HepG2 (cell line): ENCODE measurements at regions not wholly inside any gene's neighbourhood (a gene's known extent, or its start where the extent isn't known, plus 50 kb on each side); places are given as distances from the start of the nearest gene placed in this dataset.

Source experiments
- ATAC-seq: fragments of 200-7000 bp; cut with Tn5 transposase; 3 replicates; pipeline ENCODE4 v1.9.1; 2020; ENCODE audit warnings: mild to moderate bottlenecking, moderate library complexity
- BruUV-seq: library from RNA; stranded (reverse); fragments of 400-500 nt; replicated peaks from 2 replicates; lab custom pipeline; 2021; lab: Mats Ljungman, UMichigan
- CTCF ChIA-PET: fragments of 300-600 bp; formaldehyde crosslinking; extraction: SDS; loops from one replicate; lab custom pipeline; 2021; ENCODE audit warnings: low total read pairs, inconsistent platforms, low intra/inter-chr PET ratio; lab: Yijun Ruan, JAX
- POLR2A ChIA-PET: fragments of 350-600 bp; sonication (Branson Sonifier 250); formaldehyde crosslinking; loops from one replicate; lab custom pipeline; 2020; ENCODE audit warnings: antibody characterized with exemption, inconsistent platforms; lab: Yijun Ruan, JAX
- DNase-seq: peaks from one replicate; pipeline ENCODE4 v3.0.0-alpha.2; 2015; ENCODE audit warnings: low spot score
- FAIRE-seq: peaks from 3 replicates; lab custom pipeline; 2011; peaks lifted over from hg19 to GRCh38; lab: Jason Lieb, UNC
- H2AFZ ChIP-seq: one replicate; pipeline ENCODE4 v1.6.1; 2011; ENCODE audit warnings: low read length, inconsistent platforms
- H3K27ac ChIP-seq: fragments of 300-600 bp; 3 replicates; pipeline ENCODE4 v1.8.0; 2011; ENCODE audit warnings: mixed run types, mild to moderate bottlenecking, mixed read lengths, low read length, inconsistent platforms; ENCODE audit not compliant: insufficient read depth; ENCODE audit errors: extremely low read length
- H3K27me3 ChIP-seq, 2 experiments: fragments of 200-600 bp in 1 of 2; 2 replicates in 1 of 2; 3 replicates in 1 of 2; pipeline versions ENCODE4 v1.6.0 to v1.8.0; 2011; ENCODE audit warnings: low read length in 2 of 2, mild to moderate bottlenecking in 2 of 2, moderate library complexity in 2 of 2, inconsistent platforms in 1 of 2; ENCODE audit not compliant: insufficient read depth in 2 of 2, control insufficient read depth in 1 of 2
- H3K36me3 ChIP-seq, 2 experiments: fragments of 200-600 bp in 1 of 2; replicated peaks in 1 of 2; 2 replicates in 1 of 2; 3 replicates in 1 of 2; pipeline versions ENCODE4 v1.5.1 to v1.8.0; 2011; ENCODE audit warnings: low read length in 2 of 2, inconsistent platforms in 1 of 2; ENCODE audit not compliant: insufficient read depth in 2 of 2, control insufficient read depth in 1 of 2
- H3K4me1 ChIP-seq: 2 replicates; pipeline ENCODE4 v1.5.1; 2012; ENCODE audit warnings: low read length, inconsistent platforms; ENCODE audit not compliant: insufficient read depth
- H3K4me2 ChIP-seq: 2 replicates; pipeline ENCODE4 v1.6.0; 2011; ENCODE audit warnings: low read depth, low read length, inconsistent platforms
- H3K4me3 ChIP-seq, 3 experiments: fragments of 200-600 bp in 1 of 3; sonication (generic), shearing (Covaris generic) in 1 of 3; replicated peaks in 1 of 3; 2 replicates each; pipeline ENCODE4 v1.5.1; 2011 to 2016; ENCODE audit warnings: low read length in 3 of 3, inconsistent platforms in 2 of 3, low read depth in 2 of 3, mild to moderate bottlenecking in 2 of 3, control low read depth in 1 of 3, mixed read lengths in 1 of 3; ENCODE audit not compliant: insufficient read depth in 1 of 3
- H3K79me2 ChIP-seq: one replicate; pipeline ENCODE4 v1.6.1; 2011; ENCODE audit warnings: low read length, inconsistent platforms; ENCODE audit not compliant: insufficient read depth
- H3K9ac ChIP-seq: 2 replicates; pipeline ENCODE4 v1.6.0; 2011; ENCODE audit warnings: mild to moderate bottlenecking, low read depth, low read length, inconsistent platforms; ENCODE audit not compliant: insufficient read depth
- H3K9me3 ChIP-seq: 2 replicates; pipeline ENCODE4 v1.5.1; 2012; ENCODE audit warnings: mild to moderate bottlenecking, low read length
- H4K20me1 ChIP-seq: 2 replicates; pipeline ENCODE4 v1.6.0; 2011; ENCODE audit warnings: inconsistent platforms, mild to moderate bottlenecking, low read length, moderate library complexity; ENCODE audit not compliant: insufficient read depth
- BORCS8-MEF2B ChIP-seq: sonication (generic); formaldehyde crosslinking; IDR thresholded peaks from 2 replicates; pipeline ENCODE4 v1.8.0; 2022; ENCODE audit warnings: mild to moderate bottlenecking, missing genetic modification reagents
- CHD2 ChIP-seq: IDR thresholded peaks from 2 replicates; pipeline ENCODE4 v1.6.1; 2011; ENCODE audit warnings: low read depth, low read length, improper control_type of control experiment
- ELF4 ChIP-seq: sonication (generic); formaldehyde crosslinking; IDR thresholded peaks from 2 replicates; pipeline ENCODE4 v1.5.0; 2020; ENCODE audit warnings: missing genetic modification reagents, mild to moderate bottlenecking, moderate library complexity, borderline replicate concordance
- HMG20B ChIP-seq: conservative IDR thresholded peaks from 2 replicates; pipeline ENCODE4 v1.6.1; 2016; ENCODE audit warnings: missing genetic modification reagents, missing compliant biosample characterization
- MAFG ChIP-seq: sonication (generic); formaldehyde crosslinking; IDR thresholded peaks from 2 replicates; pipeline ENCODE4 v1.5.1; 2020; ENCODE audit warnings: mild to moderate bottlenecking, missing genetic modification reagents
- NCOR1 ChIP-seq: fragments of 200-600 bp; sonication (generic); IDR thresholded peaks from 2 replicates; pipeline ENCODE4 v1.7.0; 2017; ENCODE audit warnings: antibody characterized with exemption, low read length, borderline replicate concordance
- NFIC ChIP-seq: IDR thresholded peaks from 2 replicates; pipeline ENCODE4 v1.6.1; 2012; ENCODE audit warnings: mild to moderate bottlenecking, low read length, inconsistent platforms
- REPIN1 ChIP-seq: sonication (generic); formaldehyde crosslinking; IDR thresholded peaks from 2 replicates; pipeline ENCODE4 v1.8.0; 2022; ENCODE audit warnings: missing genetic modification reagents, low read depth, mild to moderate bottlenecking, borderline replicate concordance
- SRY ChIP-seq: sonication (generic); formaldehyde crosslinking; IDR thresholded peaks from 2 replicates; pipeline ENCODE4 v1.8.0; 2022; ENCODE audit warnings: mild to moderate bottlenecking, missing genetic modification reagents
- ZBTB8A ChIP-seq: sonication (generic); formaldehyde crosslinking; IDR thresholded peaks from 2 replicates; pipeline ENCODE4 v1.4.0; 2020; ENCODE audit warnings: mild to moderate bottlenecking, low read depth, missing genetic modification reagents, borderline replicate concordance
- ZNF224 ChIP-seq: sonication (generic); formaldehyde crosslinking; IDR thresholded peaks from 2 replicates; pipeline ENCODE4 v1.5.0; 2020; ENCODE audit warnings: mild to moderate bottlenecking, missing genetic modification reagents
- ZNF543 ChIP-seq: sonication (generic); formaldehyde crosslinking; IDR thresholded peaks from 2 replicates; pipeline ENCODE4 v1.4.0; 2020; ENCODE audit warnings: mild to moderate bottlenecking, missing genetic modification reagents
- ZNF567 ChIP-seq: sonication (generic); formaldehyde crosslinking; IDR thresholded peaks from 2 replicates; pipeline ENCODE4 v1.8.1; 2023; ENCODE audit warnings: mild to moderate bottlenecking, missing genetic modification reagents, borderline replicate concordance
- ZNF883 ChIP-seq: sonication (generic); formaldehyde crosslinking; IDR thresholded peaks from 2 replicates; pipeline ENCODE4 v1.5.1; 2020; ENCODE audit warnings: mild to moderate bottlenecking, missing genetic modification reagents; ENCODE audit errors: not compliant biosample characterization
- WGBS: methylation state at CpG from one replicate; pipeline ENCODE4 v1.1.6; 2017; ENCODE audit warnings: low lambda C conversion rate; 5-methylcytosine and 5-hydroxymethylcytosine counted together
- in situ Hi-C: cut with HindIII; loops from 2 replicates; pipeline ENCODE4 v1.10.0; 2017; ENCODE audit warnings: low pct_unique_long_range_greater_than_20kb; ENCODE audit not compliant: extremely low pct_ligation_motif_present
- intact Hi-C: fragments of 100-400 bp; cut with micrococcal nuclease; formaldehyde crosslinking; loops from one replicate; pipeline ENCODE4 v1.10.0; 2022; ENCODE audit not compliant: unreplicated experiment

DNA sequence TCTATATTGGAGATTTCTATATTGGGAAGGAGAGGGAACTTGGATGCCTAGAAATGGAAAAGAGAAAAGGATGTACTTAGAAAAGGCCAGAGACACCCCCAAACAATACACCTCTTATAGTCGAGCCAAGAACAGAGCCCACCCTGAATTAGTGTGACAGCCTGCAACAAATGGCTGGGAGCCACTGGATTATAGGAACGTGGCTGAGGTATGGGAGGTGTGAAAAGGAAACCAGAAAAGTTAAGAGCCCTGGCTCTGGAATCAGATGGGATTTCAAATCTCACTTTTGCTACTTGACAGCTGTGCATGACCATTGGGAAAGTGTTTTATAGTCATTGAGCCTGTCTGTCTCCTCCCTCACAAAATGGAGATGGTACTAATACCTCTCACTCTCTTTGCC is 394.0 kb downstream of the ZNF521 start (continued):
- no peak for TF ChIP-seq ZBTB8A
- TF ChIP-seq MAFG (CRISPR knock-in tag), result no peak
- TF ChIP-seq ZNF567, result no peak
- no peak for TF ChIP-seq REPIN1
- no peak for TF ChIP-seq ELF4 (CRISPR knock-in tag)

DNA sequence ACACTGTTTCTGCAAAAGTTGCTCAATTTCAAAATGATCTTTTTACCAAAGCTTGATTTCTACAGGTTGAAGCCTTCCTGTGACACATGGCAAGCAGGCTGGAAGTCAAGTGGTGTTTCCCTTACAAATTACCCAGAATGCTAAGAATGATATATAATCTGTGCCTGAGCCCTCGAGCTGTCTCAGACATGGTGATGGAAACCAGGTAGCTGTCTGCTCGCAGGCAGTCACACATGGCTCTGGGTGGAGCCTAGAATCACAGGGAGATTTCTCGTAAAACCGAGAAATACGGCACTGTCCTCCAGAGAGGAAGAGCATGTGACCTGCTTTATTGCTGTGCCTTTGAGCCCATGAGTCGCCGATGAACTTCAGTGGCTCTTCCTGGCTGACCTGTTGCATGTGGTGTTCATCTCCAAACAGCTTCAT is 392.9 kb downstream of the ZNF521 start:
- intact Hi-C loops (no loop called here), in situ Hi-C loops (no loop called here)
- Histone ChIP-seq H3K27me3 (no peaks in the 10 kb centered on the region), H3K4me3 (no peak overlapping the region), H3K79me2 (no peaks in the 10 kb centered on the region), H3K9me3 (no peaks in the 10 kb centered on the region), H4K20me1 (no peaks in the 10 kb centered on the region), H3K36me3 (no peaks in the 10 kb centered on the region), H3K9ac (no peak overlapping the region)
- FAIRE-seq (no peak), ATAC-seq (no peak), DNase-seq (no peak)
- POLR2A ChIA-PET, result no interaction called here
- BruUV-seq, result no TSS peak
- CTCF ChIA-PET, result no interaction called here
- TF ChIP-seq NFIC (no peak), BORCS8-MEF2B (no peak), ZNF883 (no peak), SRY (CRISPR knock-in tag) (no peak), NCOR1 (no peak), CHD2 (no peak), ZNF543 (CRISPR knock-in tag) (no peak), HMG20B (CRISPR knock-in tag) (no peak), ZNF224 (CRISPR knock-in tag) (no peak)
- TF ChIP-seq, all 625 proteins: peak for 0
- no peak overlapping the region for H2AFZ ChIP-seq
- H3K4me1 ChIP-seq, result no peaks in the 10 kb centered on the region
- no peak overlapping the region for H3K4me2 ChIP-seq
- H3K27ac ChIP-seq, result no peak overlapping the region
- WGBS, result 0% methylated on average over 1 of the region's 7 CpGs
